Esophagus muscularis mucosa (tissue), 4 donors: ENCODE measurements at regions not wholly inside any gene's neighbourhood (a gene's known extent, or its start where the extent isn't known, plus 50 kb on each side); places are given as distances from the start of the nearest gene placed in this dataset.

ENCODE experiments used
- DNase-seq: peaks from one replicate; pipeline ENCODE4 v3.0.0-alpha.2; 2017; ENCODE audit errors: extremely low spot score
- H3K27ac ChIP-seq, 4 donors: fragments of 200-600 bp; sonication (generic); replicated peaks in 1 of 4; 1 replicate in 3 of 4; 2 replicates in 1 of 4; pipeline ENCODE4 v1.5.1; 2016 to 2019; ENCODE audit warnings: mild to moderate bottlenecking in 1 of 4
- H3K27me3 ChIP-seq, 4 donors: fragments of 200-600 bp; sonication (generic); one replicate each; pipeline versions ENCODE4 v1.5.1 to v1.6.0; 2016 to 2019
- H3K36me3 ChIP-seq, 4 donors: fragments of 200-600 bp; sonication (generic); one replicate each; pipeline ENCODE4 v1.5.1; 2016 to 2019
- H3K4me1 ChIP-seq, 4 donors: fragments of 200-600 bp; sonication (generic); one replicate each; pipeline ENCODE4 v1.5.1; 2016 to 2019
- H3K4me3 ChIP-seq, 4 donors: fragments of 200-600 bp; sonication (generic); 1 replicate in 2 of 4; 2 replicates in 2 of 4; pipeline ENCODE4 v1.5.1; 2016 to 2019; ENCODE audit warnings: mild to moderate bottlenecking in 4 of 4, moderate library complexity in 1 of 4
- H3K9me3 ChIP-seq, 4 donors: fragments of 200-600 bp; sonication (generic); 1 replicate in 3 of 4; 2 replicates in 1 of 4; pipeline ENCODE4 v1.5.1; 2016 to 2019
- EP300 ChIP-seq: sonication (generic); formaldehyde crosslinking; IDR thresholded peaks from one replicate; pipeline ENCODE4 v1.6.1; 2017; ENCODE audit warnings: antibody characterized with exemption
- POLR2A ChIP-seq: fragments of 450-650 bp; IDR thresholded peaks from one replicate; pipeline ENCODE4 v1.6.1; 2017; ENCODE audit warnings: antibody characterized with exemption, moderate library complexity, mild to moderate bottlenecking, low read depth
- POLR2AphosphoS5 ChIP-seq, 2 donors: sonication (generic); formaldehyde crosslinking; IDR thresholded peaks; one replicate each; pipeline ENCODE4 v1.6.1; 2017; ENCODE audit warnings: antibody characterized with exemption in 2 of 2
- WGBS: methylation state at CpG from one replicate; pipeline ENCODE4 v1.1.5; 2018; 5-methylcytosine and 5-hydroxymethylcytosine counted together
- intact Hi-C: fragments of 100-400 bp; cut with DNase I; formaldehyde crosslinking; loops from one replicate; pipeline ENCODE4 v1.15.1; 2023
- TF ChIP-seq, protein P1 (sequence below), 3 experiments: fragments of 200-600 bp in 2 of 3; fragments of 450-650 bp in 1 of 3; sonication (generic) in 2 of 3; IDR thresholded peaks; one replicate each; pipeline ENCODE4 v1.5.1; 2017 to 2019; ENCODE audit warnings: antibody characterized with exemption in 3 of 3, mild to moderate bottlenecking in 2 of 3, moderate library complexity in 1 of 3

DNA sequence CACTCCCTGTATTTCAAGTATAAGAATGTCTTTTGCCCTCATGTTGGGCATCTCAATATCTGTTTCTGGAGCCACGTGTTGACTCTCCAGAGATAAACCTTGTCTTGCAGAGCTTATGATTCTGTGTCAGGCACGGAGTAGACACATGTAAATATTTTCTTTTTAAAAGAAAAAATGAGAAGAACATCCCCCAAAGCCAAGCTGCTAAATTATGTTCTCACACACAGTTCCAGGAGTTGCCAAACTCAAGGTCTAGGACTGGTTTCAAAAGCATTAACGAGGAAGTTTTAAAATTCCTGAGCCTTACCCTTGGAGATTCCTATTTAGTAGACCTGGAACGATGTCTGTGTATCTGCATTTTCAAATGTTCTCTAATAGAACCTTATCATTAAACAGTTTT is 1228.3 kb upstream of the WWC1 start:
- DNase-seq = no peak
- Histone ChIP-seq H3K27me3 (no peaks in the 10 kb centered on the region), H3K4me3 (no peak overlapping the region), H3K36me3 (no peaks in the 10 kb centered on the region), H3K9me3 (no peaks in the 10 kb centered on the region), H3K27ac (no peak overlapping the region), H3K4me1 (peaks cover 0 to 6% (median 0%) of the 10 kb centered on the region in 4 donors)
- WGBS = 45% methylated on average over 4 of the region's 4 CpGs
- TF ChIP-seq POLR2AphosphoS5 (IDR thresholded peaks at IDR 0.05) = no peak
- intact Hi-C loops = no loop called here

DNA sequence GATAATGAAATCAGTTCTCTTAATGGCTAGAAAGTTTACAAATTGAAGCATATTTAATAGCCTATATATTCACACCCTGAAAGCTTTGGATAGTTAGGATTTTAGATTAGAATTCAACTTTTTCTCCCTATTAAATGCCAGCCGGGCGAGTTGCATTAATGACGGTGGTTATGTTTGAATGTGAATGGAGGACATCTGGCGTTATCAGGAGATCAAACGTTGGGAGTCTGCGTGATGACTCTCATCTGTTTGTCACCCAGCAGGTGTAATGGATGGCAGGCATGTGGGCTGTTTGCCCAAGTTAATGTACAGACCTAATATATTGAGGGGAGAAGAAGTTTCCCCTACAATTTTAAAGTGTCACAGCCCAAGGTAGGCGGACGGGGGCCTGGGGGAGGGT is 1227.7 kb upstream of the WWC1 start:
- Histone ChIP-seq H3K27me3 (no peaks in the 10 kb centered on the region), H3K4me1 (no peaks in the 10 kb centered on the region), H3K27ac (no peak overlapping the region), H3K9me3 (no peaks in the 10 kb centered on the region), H3K36me3 (no peaks in the 10 kb centered on the region), H3K4me3 (no peak overlapping the region)
- DNase-seq = no peak
- intact Hi-C loops = no loop called here
- TF ChIP-seq EP300 (no peak), POLR2AphosphoS5 (IDR thresholded peaks at IDR 0.05) (no peak), POLR2A (no peak)
- TF ChIP-seq, protein P1, sequence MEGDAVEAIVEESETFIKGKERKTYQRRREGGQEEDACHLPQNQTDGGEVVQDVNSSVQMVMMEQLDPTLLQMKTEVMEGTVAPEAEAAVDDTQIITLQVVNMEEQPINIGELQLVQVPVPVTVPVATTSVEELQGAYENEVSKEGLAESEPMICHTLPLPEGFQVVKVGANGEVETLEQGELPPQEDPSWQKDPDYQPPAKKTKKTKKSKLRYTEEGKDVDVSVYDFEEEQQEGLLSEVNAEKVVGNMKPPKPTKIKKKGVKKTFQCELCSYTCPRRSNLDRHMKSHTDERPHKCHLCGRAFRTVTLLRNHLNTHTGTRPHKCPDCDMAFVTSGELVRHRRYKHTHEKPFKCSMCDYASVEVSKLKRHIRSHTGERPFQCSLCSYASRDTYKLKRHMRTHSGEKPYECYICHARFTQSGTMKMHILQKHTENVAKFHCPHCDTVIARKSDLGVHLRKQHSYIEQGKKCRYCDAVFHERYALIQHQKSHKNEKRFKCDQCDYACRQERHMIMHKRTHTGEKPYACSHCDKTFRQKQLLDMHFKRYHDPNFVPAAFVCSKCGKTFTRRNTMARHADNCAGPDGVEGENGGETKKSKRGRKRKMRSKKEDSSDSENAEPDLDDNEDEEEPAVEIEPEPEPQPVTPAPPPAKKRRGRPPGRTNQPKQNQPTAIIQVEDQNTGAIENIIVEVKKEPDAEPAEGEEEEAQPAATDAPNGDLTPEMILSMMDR (IDR thresholded peaks at IDR 0.05) = no peak
- 79% methylated on average over 8 of the region's 8 CpGs for WGBS

DNA sequence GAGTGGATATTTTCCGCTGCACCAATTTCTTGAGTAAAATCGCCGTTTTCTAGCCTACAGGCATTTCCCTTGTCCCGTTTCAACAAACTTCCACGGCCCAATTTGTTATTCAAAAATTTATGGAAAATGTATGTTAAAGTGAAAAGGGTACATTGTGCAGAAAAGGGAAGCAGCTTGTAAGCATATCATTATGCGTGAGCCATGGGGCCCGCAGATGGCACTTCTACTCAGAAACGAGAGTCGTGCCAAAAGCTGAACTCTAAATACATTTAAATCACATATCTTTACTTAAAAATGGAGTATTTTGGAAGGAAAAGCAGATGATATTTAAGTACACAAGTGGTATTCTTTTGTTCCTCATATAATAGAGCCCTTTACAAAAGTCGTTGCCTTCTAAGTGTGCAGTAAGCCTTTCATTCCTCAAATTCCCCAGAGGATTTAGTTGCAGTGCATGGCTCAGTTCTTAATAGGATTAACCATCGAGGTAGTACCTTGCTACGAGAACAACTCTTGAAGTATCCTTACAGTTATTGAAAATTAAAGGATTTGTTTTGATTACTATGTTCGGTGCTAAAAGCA is 1227.2 kb upstream of the WWC1 start:
- H3K27me3 ChIP-seq = no peaks in the 10 kb centered on the region
- no peak for DNase-seq
- no peaks in the 10 kb centered on the region for H3K4me1 ChIP-seq
- 82% methylated on average over 13 of the region's 13 CpGs for WGBS
- no peak overlapping the region for H3K27ac ChIP-seq
- H3K9me3 ChIP-seq = no peaks in the 10 kb centered on the region
- intact Hi-C loops = no loop called here
- TF ChIP-seq EP300 (no peak), POLR2AphosphoS5 (IDR thresholded peaks at IDR 0.05) (no peak), POLR2A (no peak)
- TF ChIP-seq, protein P1 (IDR thresholded peaks at IDR 0.05) = no peak
- no peak overlapping the region for H3K4me3 ChIP-seq
- H3K36me3 ChIP-seq = no peaks in the 10 kb centered on the region

DNA sequence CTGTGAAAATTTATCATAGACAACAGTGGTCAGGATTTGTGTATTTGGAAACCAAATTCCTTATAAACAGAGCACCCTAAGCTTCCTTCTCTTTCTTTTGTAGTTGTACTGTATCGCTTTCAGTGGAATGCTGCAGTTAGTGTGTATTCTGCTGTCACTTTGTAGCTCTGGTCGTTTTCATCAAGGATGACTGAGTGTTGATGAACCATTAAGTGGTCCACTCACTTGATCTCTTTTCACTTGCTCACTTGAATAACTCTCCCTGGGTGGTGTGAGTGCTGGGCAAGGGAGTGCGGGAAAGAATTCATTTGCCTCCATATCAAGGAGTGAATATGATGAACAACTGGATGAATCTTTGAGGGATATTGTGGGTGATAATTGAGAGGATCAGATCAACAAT is 1225.7 kb upstream of the WWC1 start:
- no peak for DNase-seq
- no peak overlapping the region for H3K27ac ChIP-seq
- no peaks in the 10 kb centered on the region for H3K4me1 ChIP-seq
- no peaks in the 10 kb centered on the region for H3K9me3 ChIP-seq
- WGBS = 65% methylated on average over 3 of the region's 3 CpGs
- intact Hi-C loops = no loop called here
- TF ChIP-seq POLR2AphosphoS5 (IDR thresholded peaks at IDR 0.05) (no peak), EP300 (no peak), POLR2A (no peak)
- TF ChIP-seq, protein P1 (IDR thresholded peaks at IDR 0.05) = no peak
- no peak overlapping the region for H3K4me3 ChIP-seq
- H3K36me3 ChIP-seq = no peaks in the 10 kb centered on the region
- H3K27me3 ChIP-seq = no peaks in the 10 kb centered on the region

DNA sequence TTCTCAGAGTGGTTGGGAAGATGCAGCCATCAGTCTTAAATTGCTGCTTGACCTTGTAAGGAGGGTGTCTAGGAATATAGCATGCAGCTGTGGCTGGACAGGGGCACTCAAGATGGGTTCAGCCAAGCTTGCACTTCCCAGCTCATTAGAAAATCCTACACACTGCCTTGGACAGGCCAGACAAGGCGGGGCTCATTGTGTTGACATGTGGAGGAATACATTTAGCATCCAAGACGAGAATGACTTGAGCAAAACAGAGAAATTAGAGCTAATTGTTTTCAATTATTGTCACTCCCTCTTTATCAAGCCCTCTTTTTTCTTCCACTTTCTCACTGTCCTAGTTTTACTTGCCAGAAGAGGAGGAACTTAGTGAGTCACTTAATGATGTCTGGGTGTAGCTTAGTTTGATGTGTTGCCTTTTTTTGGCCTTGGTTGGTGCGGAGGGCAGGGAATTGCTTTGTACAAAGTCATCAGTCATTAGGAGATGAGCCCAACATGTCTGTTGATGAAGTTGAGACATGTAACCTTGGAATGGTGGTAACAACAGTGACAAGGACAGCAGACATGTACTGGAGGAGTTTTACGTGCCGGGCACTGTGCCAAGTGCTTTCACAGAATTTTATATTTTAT is 1219.3 kb upstream of the WWC1 start:
- intact Hi-C loops = no loop called here
- WGBS = 48% methylated on average over 5 of the region's 5 CpGs

DNA sequence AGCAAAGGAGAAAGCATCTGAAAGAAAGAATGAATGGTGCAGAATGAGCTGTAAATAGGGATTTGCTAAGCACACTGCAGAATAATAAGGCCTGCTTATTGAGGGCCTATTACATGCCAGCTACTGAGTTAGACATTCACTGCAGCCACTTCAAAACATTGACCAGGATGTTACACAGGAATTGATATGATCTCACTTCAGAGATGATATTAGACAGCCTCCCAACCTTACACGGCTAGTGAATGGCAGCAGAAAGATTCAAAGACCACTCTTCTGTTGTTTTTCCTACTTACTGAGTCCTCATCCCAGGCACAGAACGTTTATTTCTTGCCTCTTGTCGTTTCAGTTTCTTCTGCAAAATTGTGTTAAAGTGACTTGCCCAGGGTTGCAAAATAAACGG is 1209.9 kb upstream of the WWC1 start:
- Histone ChIP-seq H3K9me3 (no peaks in the 10 kb centered on the region), H3K36me3 (no peaks in the 10 kb centered on the region), H3K4me1 (no peaks in the 10 kb centered on the region), H3K27me3 (no peaks in the 10 kb centered on the region), H3K27ac (no peak overlapping the region), H3K4me3 (no peak overlapping the region)
- no peak for DNase-seq
- 21% methylated on average over 4 of the region's 4 CpGs for WGBS
- no peak for TF ChIP-seq POLR2A
- no peak for TF ChIP-seq POLR2AphosphoS5 (IDR thresholded peaks at IDR 0.05)
- TF ChIP-seq EP300 = no peak
- TF ChIP-seq, protein P1 (IDR thresholded peaks at IDR 0.05) = no peak
- intact Hi-C loops = no loop called here

More for the DNA sequence above, 1219.3 kb upstream of the WWC1 start:
- H3K4me1 ChIP-seq = peaks cover 0 to 6% (median 3%) of the 10 kb centered on the region in 4 donors
- no peak overlapping the region for H3K4me3 ChIP-seq
- H3K36me3 ChIP-seq = no peaks in the 10 kb centered on the region
- no peak overlapping the region for H3K27ac ChIP-seq
- no peak for TF ChIP-seq EP300
- no peak for TF ChIP-seq POLR2AphosphoS5 (IDR thresholded peaks at IDR 0.05)
- H3K27me3 ChIP-seq = no peaks in the 10 kb centered on the region
- no peaks in the 10 kb centered on the region for H3K9me3 ChIP-seq
- no peak for DNase-seq
